ENCODE measurements at regions not wholly inside any gene's neighbourhood (a gene's known extent, or its start where the extent isn't known, plus 50 kb on each side); places are given as distances from the start of the nearest gene placed in this dataset.

DNA sequence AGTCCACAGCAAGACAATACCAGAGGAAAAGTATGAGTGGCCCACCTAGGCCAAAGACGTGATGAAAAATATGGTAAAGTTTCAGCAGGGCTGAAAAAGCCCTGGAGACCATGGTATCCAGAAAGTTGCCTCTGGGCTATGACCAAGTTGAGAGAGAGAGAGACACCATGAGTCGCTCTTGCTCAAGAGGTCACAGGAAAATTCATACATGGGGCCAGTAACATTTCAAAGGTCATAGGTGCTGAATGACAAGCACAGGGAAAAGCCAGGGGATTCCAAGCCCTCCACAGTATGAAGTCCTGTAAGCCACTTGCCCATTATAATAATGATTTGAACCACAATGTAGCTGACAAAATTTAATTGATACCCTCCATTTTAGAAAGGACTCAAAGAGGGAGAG, 657.7 kb upstream of the CITED2 start:
- TF ChIP-seq EZH2phosphoT487 (IDR thresholded peaks at IDR 0.05; ENCODE audit: insufficient read depth, low read depth) (no peak), EZH2 (IDR thresholded peaks at IDR 0.05; ENCODE audit: insufficient read depth, poor library complexity, severe bottlenecking) (no peak)

All from GM23248 (cell line).